Epithelial cell of esophagus (primary cell): ENCODE measurements at regions not wholly inside any gene's neighbourhood (a gene's known extent, or its start where the extent isn't known, plus 50 kb on each side); places are given as distances from the start of the nearest gene placed in this dataset.

Experiments
- DNase-seq: peaks from one replicate; pipeline ENCODE4 v3.0.0; 2010; ENCODE audit warnings: low read depth
- H3K4me3 ChIP-seq: 2 replicates; pipeline ENCODE4 v1.5.1; 2011; ENCODE audit warnings: mild to moderate bottlenecking, low read length, control low read depth
- CTCF ChIP-seq: IDR thresholded peaks from 2 replicates; pipeline ENCODE4 v1.5.1; 2011; ENCODE audit warnings: low read depth, mild to moderate bottlenecking, low read length, control low read depth, inconsistent platforms; ENCODE audit not compliant: insufficient read depth; ENCODE audit errors: missing control alignments

GRCh38 chr7:56188823-56189346 lies 72.7 kb upstream of the NUPR2 start:
- no peak overlapping the region for H3K4me3 ChIP-seq
- TF ChIP-seq CTCF = no peak
- no peak for DNase-seq

GRCh38 chr7:56188376-56188775 lies 72.2 kb upstream of the NUPR2 start:
- no peak overlapping the region for H3K4me3 ChIP-seq
- no peak for DNase-seq
- TF ChIP-seq CTCF = no peak

- TF ChIP-seq CTCF = no peak
- DNase-seq = no peak
- H3K4me3 ChIP-seq = no peak overlapping the region
Measured at GRCh38 chr7:56181010-56181409, 64.8 kb upstream of the NUPR2 start.

DNA sequence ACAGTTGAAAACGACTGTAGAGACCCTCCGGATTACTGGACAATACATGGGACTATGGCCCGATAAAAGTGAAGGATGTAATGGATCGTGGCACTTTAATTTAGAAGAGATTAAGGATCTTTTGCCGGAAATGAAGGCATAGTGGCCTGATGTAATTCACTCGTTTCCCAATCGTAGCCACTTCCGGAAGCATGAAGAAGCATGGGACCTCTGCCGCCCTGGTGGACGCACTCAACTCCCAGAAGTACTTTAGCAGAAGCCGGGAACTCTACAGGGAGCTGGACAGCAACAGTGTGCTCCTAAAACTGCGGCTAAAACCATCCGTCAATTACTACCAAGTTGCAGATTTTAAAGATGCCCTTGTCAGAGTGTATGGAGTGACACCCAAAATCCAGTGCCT lies 59.6 kb upstream of the NUPR2 start:
- no peak for TF ChIP-seq CTCF
- no peak for DNase-seq
- H3K4me3 ChIP-seq = no peak overlapping the region

- no peak for TF ChIP-seq CTCF
- H3K4me3 ChIP-seq = no peak overlapping the region
- DNase-seq = no peak
Measured at GRCh38 chr7:56174875-56175760, 58.9 kb upstream of the NUPR2 start.

- no peak for TF ChIP-seq CTCF
- DNase-seq = no peak
- H3K4me3 ChIP-seq = no peak overlapping the region
Measured at GRCh38 chr7:56174346-56174874, 58.2 kb upstream of the NUPR2 start.
